K562 (cell line): ENCODE measurements at regions not wholly inside any gene's neighbourhood (a gene's known extent, or its start where the extent isn't known, plus 50 kb on each side); places are given as distances from the start of the nearest gene placed in this dataset.

Source experiments
- ATAC-seq: fragments of 200-7000 bp; cut with Tn5 transposase; 3 replicates; pipeline ENCODE4 v1.9.1; 2020; ENCODE audit warnings: moderate library complexity
- BruUV-seq: library from RNA; stranded (reverse); fragments of 400-500 nt; replicated peaks from 2 replicates; lab custom pipeline; 2021; lab: Mats Ljungman, UMichigan
- CTCF ChIA-PET: fragments of 300-600 bp; formaldehyde crosslinking; extraction: SDS; loops from one replicate; lab custom pipeline; 2021; ENCODE audit warnings: low intra/inter-chr PET ratio; lab: Yijun Ruan, JAX
- POLR2A ChIA-PET: fragments of 300-600, 350-650 bp; sonication (Branson Sonifier 250); formaldehyde crosslinking; extraction: SDS; loops from one replicate; lab custom pipeline; 2021; ENCODE audit warnings: antibody characterized with exemption, inconsistent platforms; lab: Yijun Ruan, JAX
- DNase-seq, 4 experiments: peaks; one replicate each; pipeline versions ENCODE4 v3.0.0 to v3.0.0-alpha.2; 2011 to 2018; ENCODE audit warnings: low spot score in 3 of 4, mixed read lengths in 3 of 4; ENCODE audit errors: extremely low read depth in 1 of 4
- FAIRE-seq: peaks from 2 replicates; lab custom pipeline; 2011; peaks lifted over from hg19 to GRCh38; lab: Jason Lieb, UNC
- H2AFZ ChIP-seq: 2 replicates; pipeline ENCODE4 v1.6.0; 2011; ENCODE audit warnings: low read depth, low read length, control low read depth, inconsistent platforms
- H3K27ac ChIP-seq: fragments of 200-600 bp; 3 replicates; pipeline ENCODE4 v1.8.0; 2011; ENCODE audit warnings: low read depth, mild to moderate bottlenecking, control low read depth, inconsistent platforms, low read length, moderate library complexity, mixed read lengths; ENCODE audit errors: extremely low read depth
- H3K27me3 ChIP-seq, 2 experiments: fragments of 300-600 bp in 1 of 2; 2 replicates in 1 of 2; 3 replicates in 1 of 2; pipeline versions ENCODE4 v1.6.0 to v1.8.0; 2011; ENCODE audit warnings: inconsistent platforms in 2 of 2, low read length in 2 of 2, mild to moderate bottlenecking in 1 of 2, mixed read lengths in 1 of 2, moderate library complexity in 1 of 2; ENCODE audit not compliant: control insufficient read depth in 2 of 2, insufficient read depth in 2 of 2
- H3K36me3 ChIP-seq: fragments of 300-600 bp; 3 replicates; pipeline ENCODE4 v1.8.0; 2011; ENCODE audit warnings: mild to moderate bottlenecking, low read length, inconsistent platforms; ENCODE audit not compliant: control insufficient read depth, insufficient read depth
- H3K4me1 ChIP-seq, 2 experiments: fragments of 200-600 bp in 1 of 2; replicated peaks in 1 of 2; 2 replicates in 1 of 2; 3 replicates in 1 of 2; pipeline versions ENCODE4 v1.5.1 to v1.8.0; 2011; ENCODE audit warnings: inconsistent platforms in 2 of 2, low read length in 2 of 2, mild to moderate bottlenecking in 1 of 2, mixed read lengths in 1 of 2, moderate library complexity in 1 of 2; ENCODE audit not compliant: control insufficient read depth in 2 of 2, insufficient read depth in 2 of 2
- H3K4me2 ChIP-seq: 2 replicates; pipeline ENCODE4 v1.6.1; 2011; ENCODE audit warnings: low read length, control low read depth, inconsistent platforms, mixed read lengths; ENCODE audit not compliant: insufficient read depth
- H3K4me3 ChIP-seq: fragments of 200-600 bp; sonication (generic), shearing (Covaris generic); 2 replicates; pipeline ENCODE4 v1.5.1; 2016; ENCODE audit warnings: control low read depth, inconsistent platforms
- H3K79me2 ChIP-seq: fragments of 200-600 bp; 3 replicates; pipeline ENCODE4 v1.8.0; 2011; ENCODE audit warnings: low read length, inconsistent platforms; ENCODE audit not compliant: control insufficient read depth, insufficient read depth
- H3K9ac ChIP-seq, 2 experiments: 2 replicates each; pipeline versions ENCODE4 v1.6.0 to v1.6.1; 2011; ENCODE audit warnings: low read depth in 2 of 2, low read length in 2 of 2, control low read depth in 1 of 2, inconsistent platforms in 1 of 2, mild to moderate bottlenecking in 1 of 2, mixed read lengths in 1 of 2; ENCODE audit not compliant: insufficient read depth in 1 of 2
- H3K9me1 ChIP-seq: one replicate; pipeline ENCODE4 v1.6.0; 2011; ENCODE audit warnings: inconsistent platforms, mild to moderate bottlenecking, low read length, moderate library complexity; ENCODE audit not compliant: control insufficient read depth, insufficient read depth
- H3K9me3 ChIP-seq: replicated peaks from 2 replicates; pipeline ENCODE4 v1.5.1; 2011; ENCODE audit warnings: low read depth, low read length, inconsistent platforms; ENCODE audit not compliant: control insufficient read depth, insufficient read depth
- H4K20me1 ChIP-seq: replicated peaks from 2 replicates; pipeline ENCODE4 v1.6.1; 2011; ENCODE audit warnings: low read length, inconsistent platforms, mixed read lengths; ENCODE audit not compliant: control insufficient read depth, insufficient read depth
- BRD9 ChIP-seq: fragments of 450-650 bp; IDR thresholded peaks from 2 replicates; pipeline ENCODE4 v1.6.1; 2018; ENCODE audit warnings: low read depth; ENCODE audit not compliant: partially characterized antibody
- FOXK2 ChIP-seq, 2 experiments: fragments of 450-650 bp; IDR thresholded peaks in 1 of 2; conservative IDR thresholded peaks in 1 of 2; 2 replicates each; pipeline ENCODE4 v1.6.1; 2016; ENCODE audit warnings: low read depth in 2 of 2, mild to moderate bottlenecking in 1 of 2
- HMG20A ChIP-seq: fragments of 450-650 bp; formaldehyde crosslinking; conservative IDR thresholded peaks from 2 replicates; pipeline ENCODE4 v1.4.0; 2020; ENCODE audit warnings: mild to moderate bottlenecking, mixed read lengths
- WGBS: fragments of 100-300 bp; shearing (Covaris generic); methylation state at CpG from one replicate; pipeline ENCODE4 v1.1.6; 2016; ENCODE audit warnings: low coverage, mixed read lengths; ENCODE audit not compliant: insufficient coverage; ENCODE audit errors: missing lambda C conversion rate; 5-methylcytosine and 5-hydroxymethylcytosine counted together
- in situ Hi-C: fragments of 300-500 bp; cut with MboI; formaldehyde crosslinking; loops from 4 replicates; pipeline ENCODE4 v1.15.0; 2018; ENCODE audit warnings: inconsistent platforms, mixed read lengths
- intact Hi-C: fragments of 100-400 bp; cut with micrococcal nuclease; formaldehyde crosslinking; loops from 2 replicates; pipeline ENCODE4 v1.14.2; 2022
- TF ChIP-seq, protein P1 (sequence below): fragments of 450-650 bp; IDR thresholded peaks from 2 replicates; pipeline ENCODE4 v1.6.1; 2018; ENCODE audit not compliant: partially characterized antibody
- TF ChIP-seq, protein P2 (sequence below): fragments of 250-450 bp; sonication (Bioruptor Pico); IDR thresholded peaks from 2 replicates; pipeline ENCODE4 v1.8.0; 2022; ENCODE audit warnings: inconsistent platforms

DNA sequence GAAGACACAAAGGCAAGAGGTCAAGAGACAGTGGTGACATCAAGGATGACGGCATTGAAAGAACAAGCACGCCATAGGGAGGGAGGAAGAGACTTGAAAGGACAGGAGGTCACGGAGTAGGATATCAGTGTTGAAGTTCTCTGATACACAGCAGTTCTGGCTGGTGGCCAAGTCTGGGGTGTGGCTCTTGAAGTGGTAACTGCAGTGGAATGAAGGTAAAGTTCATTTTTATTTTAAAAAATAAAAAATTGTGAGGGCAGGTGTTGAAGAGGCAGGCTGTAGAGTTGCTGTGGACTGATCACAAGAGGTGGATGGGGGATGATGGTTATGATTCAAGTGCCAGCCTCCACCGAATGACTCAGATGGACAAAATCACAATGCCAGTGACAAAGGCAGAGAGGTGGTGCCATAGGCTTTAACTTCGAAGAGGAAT, 53.2 kb upstream of the BMP2 start (continued):
- TF ChIP-seq, protein P1, sequence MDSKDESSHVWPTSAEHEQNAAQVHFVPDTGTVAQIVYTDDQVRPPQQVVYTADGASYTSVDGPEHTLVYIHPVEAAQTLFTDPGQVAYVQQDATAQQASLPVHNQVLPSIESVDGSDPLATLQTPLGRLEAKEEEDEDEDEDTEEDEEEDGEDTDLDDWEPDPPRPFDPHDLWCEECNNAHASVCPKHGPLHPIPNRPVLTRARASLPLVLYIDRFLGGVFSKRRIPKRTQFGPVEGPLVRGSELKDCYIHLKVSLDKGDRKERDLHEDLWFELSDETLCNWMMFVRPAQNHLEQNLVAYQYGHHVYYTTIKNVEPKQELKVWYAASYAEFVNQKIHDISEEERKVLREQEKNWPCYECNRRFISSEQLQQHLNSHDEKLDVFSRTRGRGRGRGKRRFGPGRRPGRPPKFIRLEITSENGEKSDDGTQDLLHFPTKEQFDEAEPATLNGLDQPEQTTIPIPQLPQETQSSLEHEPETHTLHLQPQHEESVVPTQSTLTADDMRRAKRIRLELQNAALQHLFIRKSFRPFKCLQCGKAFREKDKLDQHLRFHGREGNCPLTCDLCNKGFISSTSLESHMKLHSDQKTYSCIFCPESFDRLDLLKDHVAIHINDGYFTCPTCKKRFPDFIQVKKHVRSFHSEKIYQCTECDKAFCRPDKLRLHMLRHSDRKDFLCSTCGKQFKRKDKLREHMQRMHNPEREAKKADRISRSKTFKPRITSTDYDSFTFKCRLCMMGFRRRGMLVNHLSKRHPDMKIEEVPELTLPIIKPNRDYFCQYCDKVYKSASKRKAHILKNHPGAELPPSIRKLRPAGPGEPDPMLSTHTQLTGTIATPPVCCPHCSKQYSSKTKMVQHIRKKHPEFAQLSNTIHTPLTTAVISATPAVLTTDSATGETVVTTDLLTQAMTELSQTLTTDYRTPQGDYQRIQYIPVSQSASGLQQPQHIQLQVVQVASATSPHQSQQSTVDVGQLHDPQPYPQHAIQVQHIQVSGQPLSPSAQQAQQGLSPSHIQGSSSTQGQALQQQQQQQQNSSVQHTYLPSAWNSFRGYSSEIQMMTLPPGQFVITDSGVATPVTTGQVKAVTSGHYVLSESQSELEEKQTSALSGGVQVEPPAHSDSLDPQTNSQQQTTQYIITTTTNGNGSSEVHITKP, result no peak
- TF ChIP-seq, protein P2, sequence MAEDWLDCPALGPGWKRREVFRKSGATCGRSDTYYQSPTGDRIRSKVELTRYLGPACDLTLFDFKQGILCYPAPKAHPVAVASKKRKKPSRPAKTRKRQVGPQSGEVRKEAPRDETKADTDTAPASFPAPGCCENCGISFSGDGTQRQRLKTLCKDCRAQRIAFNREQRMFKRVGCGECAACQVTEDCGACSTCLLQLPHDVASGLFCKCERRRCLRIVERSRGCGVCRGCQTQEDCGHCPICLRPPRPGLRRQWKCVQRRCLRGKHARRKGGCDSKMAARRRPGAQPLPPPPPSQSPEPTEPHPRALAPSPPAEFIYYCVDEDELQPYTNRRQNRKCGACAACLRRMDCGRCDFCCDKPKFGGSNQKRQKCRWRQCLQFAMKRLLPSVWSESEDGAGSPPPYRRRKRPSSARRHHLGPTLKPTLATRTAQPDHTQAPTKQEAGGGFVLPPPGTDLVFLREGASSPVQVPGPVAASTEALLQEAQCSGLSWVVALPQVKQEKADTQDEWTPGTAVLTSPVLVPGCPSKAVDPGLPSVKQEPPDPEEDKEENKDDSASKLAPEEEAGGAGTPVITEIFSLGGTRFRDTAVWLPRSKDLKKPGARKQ (CRISPR knock-in tag), result no peak

DNA sequence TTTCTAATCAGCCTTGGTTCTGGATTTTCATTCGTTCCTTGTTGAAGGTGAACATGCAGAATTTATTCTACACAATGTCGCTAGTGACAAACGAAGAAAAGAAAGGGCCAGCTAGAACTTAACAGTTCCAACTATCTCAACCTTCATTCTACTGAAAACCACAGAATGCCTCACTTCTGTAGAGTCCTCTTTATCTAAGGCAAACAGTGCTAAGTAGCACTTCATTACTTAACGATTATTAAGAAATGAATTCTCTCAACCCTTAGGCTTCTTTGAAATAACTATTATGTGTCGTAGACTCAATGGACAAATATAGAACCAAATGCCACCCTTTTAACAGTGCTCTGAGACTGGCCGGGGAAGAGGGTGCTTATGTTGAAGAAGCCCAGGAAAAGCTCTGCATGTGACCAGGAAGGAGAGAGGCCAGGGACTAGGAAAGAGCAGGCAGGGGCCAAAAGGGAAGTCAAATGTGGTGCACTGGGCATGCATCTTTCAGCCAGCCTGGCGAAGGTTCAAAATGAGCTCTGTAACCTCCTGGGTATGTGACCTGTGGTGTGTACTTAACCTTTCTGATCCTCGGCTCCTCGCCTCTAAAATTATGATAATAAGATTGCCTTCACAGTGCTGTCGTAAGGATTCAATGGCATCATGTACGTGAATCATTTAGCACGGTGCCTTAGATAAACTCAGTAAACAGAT, 55.4 kb upstream of the BMP2 start:
- Histone ChIP-seq H3K9me3 (no peaks in the 10 kb centered on the region), H3K27ac (no peak overlapping the region), H3K4me3 (no peak overlapping the region), H3K4me1 (no peaks in the 10 kb centered on the region), H3K9ac (no peak overlapping the region), H3K9me1 (no peaks in the 10 kb centered on the region)
- DNase-seq, result no peak
- no peak for ATAC-seq
- TF ChIP-seq HMG20A (CRISPR knock-in tag), result no peak
- TF ChIP-seq BRD9, result no peak
- no peak for TF ChIP-seq FOXK2 (conservative IDR thresholded peaks at IDR 0.05 in 1 of 2, IDR thresholded peaks at IDR 0.05 in 1 of 2; ENCODE audit: low read depth in 2 of 2)
- TF ChIP-seq, all 486 proteins: peak for 0
- no TSS peak for BruUV-seq
- H3K36me3 ChIP-seq, result no peaks in the 10 kb centered on the region
- no peaks in the 10 kb centered on the region for H3K27me3 ChIP-seq
- FAIRE-seq, result no peak
- H3K79me2 ChIP-seq, result no peaks in the 10 kb centered on the region
- H4K20me1 ChIP-seq, result no peaks in the 10 kb centered on the region
- CTCF ChIA-PET, result no interaction called here
- H2AFZ ChIP-seq, result no peak overlapping the region
- 0% methylated on average over 12 of the region's 12 CpGs for WGBS
- intact Hi-C loops, result no loop called here
- H3K4me2 ChIP-seq, result no peak overlapping the region
- POLR2A ChIA-PET, result no interaction called here
- in situ Hi-C loops, result no loop called here
